ENCODE measurements at regions not wholly inside any gene's neighbourhood (a gene's known extent, or its start where the extent isn't known, plus 50 kb on each side); places are given as distances from the start of the nearest gene placed in this dataset.

DNA sequence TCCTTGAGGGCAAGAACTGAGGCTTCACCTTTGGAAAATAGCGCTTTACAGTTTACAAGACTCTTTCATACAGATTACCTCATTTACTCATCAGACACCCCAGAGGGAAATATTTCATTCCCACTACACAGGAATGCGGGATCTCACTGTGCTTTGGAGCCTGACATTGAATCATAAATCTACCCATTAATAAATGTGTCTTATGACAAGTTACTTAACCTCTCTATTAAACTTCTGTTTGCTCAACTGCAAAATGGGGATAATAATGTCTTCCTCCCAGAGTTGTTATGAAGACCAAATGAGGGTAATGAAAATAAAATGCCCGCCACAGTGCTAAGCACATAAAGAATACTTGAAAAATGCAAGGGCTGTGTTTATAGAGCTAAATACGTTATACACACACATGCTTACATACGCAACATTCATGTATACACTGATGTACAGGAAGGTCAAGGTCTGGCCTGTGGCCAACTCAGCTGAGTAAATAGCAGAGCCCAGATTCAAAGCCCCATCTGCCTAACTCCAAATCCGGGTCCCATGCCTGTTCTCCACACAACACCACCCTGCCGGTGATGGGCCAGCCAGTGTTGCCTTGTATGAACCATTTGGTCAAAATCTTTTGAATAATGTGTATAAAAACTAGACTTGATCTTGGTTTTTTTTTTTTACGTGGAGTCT is 56.6 kb upstream of the CALM2 start (continued):
- no peak for TF ChIP-seq PML (IDR thresholded peaks at IDR 0.05; ENCODE audit: low read length)

DNA sequence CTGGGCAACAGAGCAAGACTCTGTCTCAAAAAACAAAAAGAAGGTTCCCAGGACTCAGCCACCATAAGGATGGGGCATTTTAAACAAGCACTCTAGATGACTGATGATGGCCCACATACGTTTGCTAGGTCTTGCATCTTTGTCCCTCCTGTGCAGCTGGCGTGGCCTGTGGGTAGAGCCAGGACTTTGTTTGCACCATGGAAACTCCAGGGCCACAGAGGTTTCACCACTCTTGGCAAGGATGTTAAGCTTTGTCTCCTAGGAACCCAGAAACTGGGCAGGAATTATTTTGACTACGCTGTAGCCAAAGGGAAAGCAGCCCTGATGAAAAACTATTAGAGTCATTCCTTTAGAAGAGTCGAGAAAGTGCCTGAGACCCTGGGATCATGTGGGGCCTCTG is 54.1 kb upstream of the CALM2 start:
- intact Hi-C loops (cut with micrococcal nuclease; ENCODE audit: unreplicated experiment): no loop called here
- 38% methylated on average over 4 of the region's 4 CpGs for WGBS (ENCODE audit: insufficient coverage, insufficient replicate concordance, low lambda C conversion rate, missing lambda C conversion rate)
- BruUV-seq (replicated peaks): no TSS peak

More for the DNA sequence above, 54.1 kb upstream of the CALM2 start:
- H3K79me2 ChIP-seq (ENCODE audit: control insufficient read depth, insufficient read depth, low read length): no peaks in the 10 kb centered on the region
- H2AFZ ChIP-seq (ENCODE audit: control insufficient read depth, low read depth, low read length): no peak overlapping the region
- H3K9me3 ChIP-seq (replicated peaks; ENCODE audit: control insufficient read depth, insufficient read depth, low read length): no peaks in the 10 kb centered on the region
- ATAC-seq (no peak), DNase-seq (ENCODE audit: low read depth, low spot score) (no peak), FAIRE-seq (no peak)
- RAD21 ChIA-PET (ENCODE audit: unreplicated experiment): no interaction called here
- H3K27ac ChIP-seq (ENCODE audit: control insufficient read depth, insufficient read depth): no peak overlapping the region
- H3K4me1 ChIP-seq (ENCODE audit: control insufficient read depth, insufficient read depth, low read length): no peaks in the 10 kb centered on the region
- TF ChIP-seq CREM (IDR thresholded peaks at IDR 0.05; ENCODE audit: low read depth) (no peak), ETV6 (conservative IDR thresholded peaks at IDR 0.05 in 1 of 2, IDR thresholded peaks at IDR 0.05 in 1 of 2; ENCODE audit: borderline replicate concordance in 1 of 2, low read depth in 1 of 2) (no peak), POLR2AphosphoS5 (IDR thresholded peaks at IDR 0.05; ENCODE audit: low read length) (no peak)
- TF ChIP-seq, protein P1, sequence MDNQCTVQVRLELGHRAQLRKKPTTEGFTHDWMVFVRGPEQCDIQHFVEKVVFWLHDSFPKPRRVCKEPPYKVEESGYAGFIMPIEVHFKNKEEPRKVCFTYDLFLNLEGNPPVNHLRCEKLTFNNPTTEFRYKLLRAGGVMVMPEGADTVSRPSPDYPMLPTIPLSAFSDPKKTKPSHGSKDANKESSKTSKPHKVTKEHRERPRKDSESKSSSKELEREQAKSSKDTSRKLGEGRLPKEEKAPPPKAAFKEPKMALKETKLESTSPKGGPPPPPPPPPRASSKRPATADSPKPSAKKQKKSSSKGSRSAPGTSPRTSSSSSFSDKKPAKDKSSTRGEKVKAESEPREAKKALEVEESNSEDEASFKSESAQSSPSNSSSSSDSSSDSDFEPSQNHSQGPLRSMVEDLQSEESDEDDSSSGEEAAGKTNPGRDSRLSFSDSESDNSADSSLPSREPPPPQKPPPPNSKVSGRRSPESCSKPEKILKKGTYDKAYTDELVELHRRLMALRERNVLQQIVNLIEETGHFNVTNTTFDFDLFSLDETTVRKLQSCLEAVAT (IDR thresholded peaks at IDR 0.05): no peak
- H3K9ac ChIP-seq (ENCODE audit: control insufficient read depth, insufficient read depth, low read length): no peak overlapping the region
- no peaks in the 10 kb centered on the region for H3K36me3 ChIP-seq (ENCODE audit: control insufficient read depth in 2 of 2, insufficient read depth in 2 of 2, low read length in 1 of 2)
- no peaks in the 10 kb centered on the region for H4K20me1 ChIP-seq (ENCODE audit: control insufficient read depth, insufficient read depth)
- no peak overlapping the region for H3K4me3 ChIP-seq
- no peak overlapping the region for H3K4me2 ChIP-seq (ENCODE audit: control insufficient read depth, insufficient read depth)
- CTCF ChIA-PET: interaction anchor here (0.8 kb wide), 1 partner anchor 83 kb away, joined by 3 read pairs; no protein-coding TSS in a partner anchor
- POLR2A ChIA-PET: no interaction called here
- 0 out of 4 replicates have a peak, but pooled peaks cover 0 to 3% of the 10 kb centered on the region in 2 experiments for H3K27me3 ChIP-seq (replicated peaks in 1 of 2; ENCODE audit: control insufficient read depth in 2 of 2, insufficient read depth in 2 of 2, low read length in 1 of 2)
- in situ Hi-C loops (cut with MboI): no loop called here
- SMC1A ChIA-PET (ENCODE audit: uncharacterized antibody, unreplicated experiment): no interaction called here

All from GM12878 (cell line).